Stimulated activated CD4-positive, alpha-beta T cell treated with anti-CD3 and anti-CD28 coated beads, Interleukin-15, amount 100 ng/mL, for 24 hours (primary cell): ENCODE measurements at regions not wholly inside any gene's neighbourhood (a gene's known extent, or its start where the extent isn't known, plus 50 kb on each side); places are given as distances from the start of the nearest gene placed in this dataset.
A peak's percentile ranks its signal among the peaks of the same experiment; 100 is the strongest.
"Not testable (repeated sequence)": the region's sequence is repeated elsewhere in the genome, so short reads cannot be mapped to it uniquely, and the experiment has no call there.

Source experiments
- DNase-seq: peaks from one replicate; pipeline ENCODE4 v3.0.0-alpha.2; 2020

GRCh38 chr13:44129418-44129817 is 244.2 kb upstream of the SERP2 start:
- no peak for DNase-seq

GRCh38 chr13:44131069-44131614 is 242.5 kb upstream of the SERP2 start:
- no peak for DNase-seq

- DNase-seq: no peak
These were observed 240.9 kb upstream of the SERP2 start for GRCh38 chr13:44132710-44133109.

DNA sequence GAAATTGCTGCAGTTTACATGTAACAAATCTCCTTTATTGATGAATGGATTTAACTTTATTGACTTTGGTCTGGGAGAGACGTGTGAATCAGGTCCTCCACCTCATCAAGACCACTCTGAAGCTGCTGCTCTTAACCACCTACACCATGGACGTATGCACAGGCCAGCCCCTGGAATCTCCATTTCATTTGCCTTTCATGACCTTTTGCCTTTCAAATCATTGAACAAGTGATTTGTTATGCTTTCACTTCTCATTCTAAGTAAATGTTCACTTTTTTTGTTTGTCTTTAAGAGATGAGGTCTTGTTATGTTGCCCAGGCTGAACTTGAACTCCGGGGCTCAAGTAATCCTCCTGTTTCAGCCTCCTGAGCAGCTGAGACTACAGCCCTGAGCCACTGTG is 240.0 kb upstream of the SERP2 start:
- DNase-seq: no peak

DNA sequence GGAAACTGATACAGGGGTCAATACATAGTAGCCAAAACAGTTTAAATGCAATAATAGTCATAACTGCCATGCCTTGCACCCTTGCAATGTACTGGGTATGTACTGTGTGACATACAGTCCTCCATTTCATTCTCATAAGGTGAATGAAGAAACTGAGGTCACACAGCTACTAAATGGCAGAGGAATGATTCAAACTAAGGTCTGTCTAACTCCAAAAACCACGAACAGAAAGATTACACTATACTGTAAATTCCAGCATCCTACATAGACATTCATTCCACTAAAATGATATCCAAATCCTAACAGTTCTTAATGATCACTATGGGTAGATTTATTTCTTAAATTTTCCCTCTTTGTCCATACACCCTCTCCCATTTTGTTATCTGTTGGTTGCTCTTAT is 238.1 kb upstream of the SERP2 start:
- DNase-seq: no peak

DNA sequence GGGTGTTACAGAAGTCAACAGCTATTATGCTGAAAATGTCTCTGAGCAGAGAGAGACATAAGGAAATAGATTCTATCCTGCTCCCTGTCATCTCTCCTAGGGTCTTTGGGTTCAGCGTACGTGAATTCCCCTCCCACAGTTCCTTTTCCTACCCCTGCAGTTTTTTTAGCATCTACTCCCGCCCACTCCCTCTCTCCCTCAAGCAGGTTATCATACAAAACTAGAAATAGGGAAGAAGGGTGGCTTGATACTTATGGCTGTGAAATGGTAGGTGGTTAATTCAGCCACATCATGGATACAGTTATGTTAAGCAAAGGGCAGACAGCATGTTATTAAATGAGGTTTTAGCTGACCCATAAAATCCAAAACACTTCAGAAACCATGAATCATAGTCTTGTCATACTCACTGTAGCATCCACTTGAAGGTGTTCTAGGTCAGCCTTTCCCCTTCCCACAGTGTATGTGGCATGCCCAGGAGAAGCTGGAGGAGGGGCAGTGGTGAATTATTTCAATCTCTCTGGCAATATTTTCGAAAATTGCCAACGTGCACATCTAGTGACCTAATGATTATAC is 236.8 kb upstream of the SERP2 start:
- DNase-seq: no peak

GRCh38 chr13:44137466-44137865 is 236.2 kb upstream of the SERP2 start:
- no peak for DNase-seq

- DNase-seq: no peak
These were observed 233.5 kb upstream of the SERP2 start for GRCh38 chr13:44140146-44140545.

- DNase-seq: no peak
These were observed 232.5 kb upstream of the SERP2 start for GRCh38 chr13:44140888-44141724.

- peak; percentile 94 for DNase-seq
These were observed 231.7 kb upstream of the SERP2 start for GRCh38 chr13:44141725-44142539.

DNA sequence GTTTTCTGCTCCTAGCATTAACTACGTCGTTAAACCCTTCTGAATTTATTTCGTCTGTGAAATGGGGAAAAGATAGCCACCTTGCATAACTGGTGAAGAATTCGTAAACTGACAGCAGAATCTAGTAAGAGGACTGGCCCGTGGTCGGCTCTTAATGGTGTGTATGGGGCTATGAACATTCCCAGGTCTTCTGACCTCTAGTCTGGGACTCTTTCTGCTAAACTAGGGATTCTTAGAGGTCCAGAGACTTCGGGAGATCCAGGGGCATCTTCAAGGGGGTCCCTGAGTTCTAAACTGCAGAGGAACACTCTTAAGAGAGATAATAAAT is 231.1 kb upstream of the SERP2 start:
- no peak for DNase-seq

GRCh38 chr13:44142941-44143665 is 230.5 kb upstream of the SERP2 start:
- DNase-seq: no peak

DNA sequence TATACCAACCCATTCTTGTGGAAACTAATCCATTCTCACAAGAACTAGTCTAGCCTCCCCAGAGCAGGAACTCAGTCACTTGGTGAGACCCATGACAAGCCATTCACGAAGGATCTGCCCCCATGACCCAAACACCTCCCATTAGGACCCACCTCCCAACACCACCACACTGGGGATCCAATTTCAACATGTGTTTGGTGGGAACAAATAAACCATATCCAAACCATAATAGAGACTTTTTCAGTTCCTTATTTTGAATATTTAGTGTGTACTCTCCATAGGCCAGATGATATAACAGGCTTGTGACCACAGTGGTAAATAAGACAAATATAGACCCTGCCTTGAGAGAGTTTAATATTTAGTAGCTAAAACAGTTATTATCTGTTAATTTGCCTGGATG is 227.5 kb upstream of the SERP2 start:
- DNase-seq: no peak

- DNase-seq: no peak
These were observed 226.4 kb upstream of the SERP2 start for GRCh38 chr13:44147233-44147632.

DNA sequence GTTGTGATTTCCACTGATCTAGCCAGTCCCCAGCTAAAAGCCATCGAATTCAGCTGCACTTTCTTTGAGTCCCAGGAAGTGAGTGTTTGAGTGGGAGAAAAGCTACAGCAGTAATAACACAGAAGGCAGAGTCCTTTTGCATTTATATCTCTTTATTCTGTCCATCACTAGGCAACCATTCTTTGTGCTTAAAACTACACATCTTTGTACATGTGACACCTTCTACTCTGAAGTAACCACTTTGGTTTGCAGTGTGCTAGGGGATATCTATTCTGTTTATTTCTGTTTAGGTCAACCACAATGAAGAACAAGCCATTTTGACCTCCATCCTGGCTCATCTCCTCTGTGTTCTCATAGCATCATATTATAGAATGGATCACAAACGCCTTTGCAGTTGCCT is 226.0 kb upstream of the SERP2 start:
- DNase-seq: no peak

DNA sequence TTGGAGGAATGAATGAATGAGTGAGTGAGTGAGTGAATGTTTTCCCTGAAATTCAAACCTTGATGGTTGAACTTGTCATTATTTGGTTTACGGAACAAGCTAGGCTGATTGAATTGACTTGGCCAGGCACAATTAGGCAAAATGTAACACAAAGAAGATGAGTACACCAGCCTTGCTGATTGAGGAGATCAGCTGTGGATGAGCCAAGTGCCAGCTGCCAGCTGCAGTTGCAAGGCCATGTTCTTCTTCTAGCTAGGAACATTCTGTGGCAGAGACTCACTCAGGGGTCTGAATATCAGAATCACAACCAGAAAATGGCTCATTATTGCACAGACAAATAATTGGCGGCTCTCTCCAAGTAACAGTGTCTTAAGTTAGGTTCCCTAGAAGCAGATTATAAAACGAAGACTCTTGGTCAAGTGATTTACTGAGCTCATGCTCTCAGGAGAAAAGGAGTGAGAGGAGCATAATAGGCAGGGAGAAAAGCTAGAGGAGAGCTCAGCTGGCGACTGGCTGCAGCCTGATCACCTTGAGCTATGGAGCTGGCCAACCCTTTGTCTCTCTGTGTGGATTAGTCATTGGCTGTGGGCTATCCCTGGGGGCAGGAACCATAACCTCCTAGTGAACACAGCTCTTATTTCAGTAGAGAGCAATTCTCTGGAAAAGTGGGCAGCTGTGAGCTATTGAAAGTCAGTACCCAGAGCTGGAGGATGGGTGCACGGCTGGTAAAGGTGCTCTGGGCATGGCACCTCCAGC is 225.3 kb upstream of the SERP2 start:
- no peak for DNase-seq

DNA sequence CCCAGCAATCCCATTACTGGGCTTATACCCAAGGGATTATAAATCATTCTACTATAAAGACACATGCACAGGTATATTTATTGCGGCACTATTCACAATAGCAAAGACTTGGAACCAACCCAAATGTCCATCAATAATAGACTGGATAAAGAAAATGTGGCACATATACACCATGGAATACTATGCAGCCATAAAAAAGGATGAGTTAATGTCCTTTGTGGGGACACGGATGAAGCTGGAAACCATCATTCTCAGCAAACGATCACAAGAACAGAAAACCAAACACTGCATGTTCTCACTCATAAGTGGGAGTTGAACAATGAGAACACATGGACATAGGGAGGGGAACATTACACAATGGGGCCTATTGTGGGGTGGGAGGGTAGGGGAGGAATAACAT is 224.4 kb upstream of the SERP2 start:
- not testable (repeated sequence) for DNase-seq

DNA sequence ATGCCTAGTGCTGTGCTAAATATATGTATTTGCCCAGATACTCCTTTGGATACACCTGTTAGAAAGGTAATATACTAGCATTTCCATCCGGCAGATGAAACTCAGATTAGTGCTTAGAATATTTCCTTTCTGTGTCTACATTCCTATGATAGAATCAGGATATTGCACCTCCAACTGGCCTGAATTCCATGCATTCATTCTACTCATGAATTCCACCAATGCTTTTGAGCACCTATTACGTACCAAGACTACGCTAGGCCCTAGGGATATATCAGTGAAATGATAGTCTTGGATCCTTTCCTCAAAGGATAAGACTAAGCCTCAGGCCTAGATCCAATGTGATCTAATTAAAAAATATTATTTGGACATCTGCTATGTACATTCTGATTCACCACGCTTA is 223.8 kb upstream of the SERP2 start:
- DNase-seq: no peak

DNA sequence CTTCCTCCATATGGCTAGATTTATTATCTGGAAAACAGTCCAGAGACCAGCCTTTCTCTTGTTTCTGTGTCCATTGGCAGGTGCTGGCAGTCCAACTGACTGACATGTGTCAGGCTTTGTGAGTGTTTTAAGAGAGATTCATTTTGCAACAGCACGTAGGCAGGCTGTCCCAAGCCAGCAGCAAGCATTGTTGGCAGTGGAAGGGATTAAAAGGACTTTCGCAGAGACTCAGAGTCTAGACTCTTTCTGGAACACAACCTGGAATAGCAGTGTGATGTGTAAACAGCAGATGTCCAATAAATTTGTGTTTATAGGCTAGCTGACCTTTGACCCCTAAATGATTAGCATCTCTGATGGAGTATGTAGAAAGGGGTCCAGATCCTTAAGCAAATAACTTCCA is 222.2 kb upstream of the SERP2 start:
- DNase-seq: no peak

GRCh38 chr13:44153496-44153895 is 220.1 kb upstream of the SERP2 start:
- no peak for DNase-seq

GRCh38 chr13:44155422-44156293 is 218.0 kb upstream of the SERP2 start:
- no peak for DNase-seq
